ENCODE measurements at regions not wholly inside any gene's neighbourhood (a gene's known extent, or its start where the extent isn't known, plus 50 kb on each side); places are given as distances from the start of the nearest gene placed in this dataset.

DNA sequence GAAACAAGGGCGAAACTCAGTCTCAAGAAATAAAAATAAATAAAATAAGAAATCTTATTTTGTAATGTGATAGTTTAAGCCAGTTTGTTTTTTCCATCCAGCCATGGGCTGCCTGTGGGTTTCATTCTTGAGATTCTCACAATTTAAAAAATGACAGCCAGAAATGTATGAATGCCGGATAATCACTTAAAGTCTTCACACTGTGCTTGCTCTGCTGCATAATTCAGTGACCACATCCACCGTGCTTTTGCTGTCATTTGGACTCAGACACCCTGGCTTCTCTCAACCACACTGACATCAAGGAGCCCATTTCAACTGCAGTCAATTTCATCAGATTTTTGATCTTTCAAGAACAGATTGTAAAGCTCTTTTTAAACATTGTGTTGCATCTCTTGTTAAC, 61.0 kb upstream of the DAPK1 start:
- Histone ChIP-seq H3K4me1 (no peaks in the 10 kb centered on the region), H3K27me3 (no peaks in the 10 kb centered on the region), H3K4me3 (no peak overlapping the region), H3K9me3 (no peaks in the 10 kb centered on the region), H3K36me3 (no peaks in the 10 kb centered on the region), H3K27ac (no peak overlapping the region)
- DNase-seq (no peak), ATAC-seq (no peak)
- 69 to 78% (median 76%) methylated on average over 3 of the region's 3 CpGs for WGBS, 4 donors
- intact Hi-C loops (cut with DNase I): no loop called here
- TF ChIP-seq, protein P1, sequence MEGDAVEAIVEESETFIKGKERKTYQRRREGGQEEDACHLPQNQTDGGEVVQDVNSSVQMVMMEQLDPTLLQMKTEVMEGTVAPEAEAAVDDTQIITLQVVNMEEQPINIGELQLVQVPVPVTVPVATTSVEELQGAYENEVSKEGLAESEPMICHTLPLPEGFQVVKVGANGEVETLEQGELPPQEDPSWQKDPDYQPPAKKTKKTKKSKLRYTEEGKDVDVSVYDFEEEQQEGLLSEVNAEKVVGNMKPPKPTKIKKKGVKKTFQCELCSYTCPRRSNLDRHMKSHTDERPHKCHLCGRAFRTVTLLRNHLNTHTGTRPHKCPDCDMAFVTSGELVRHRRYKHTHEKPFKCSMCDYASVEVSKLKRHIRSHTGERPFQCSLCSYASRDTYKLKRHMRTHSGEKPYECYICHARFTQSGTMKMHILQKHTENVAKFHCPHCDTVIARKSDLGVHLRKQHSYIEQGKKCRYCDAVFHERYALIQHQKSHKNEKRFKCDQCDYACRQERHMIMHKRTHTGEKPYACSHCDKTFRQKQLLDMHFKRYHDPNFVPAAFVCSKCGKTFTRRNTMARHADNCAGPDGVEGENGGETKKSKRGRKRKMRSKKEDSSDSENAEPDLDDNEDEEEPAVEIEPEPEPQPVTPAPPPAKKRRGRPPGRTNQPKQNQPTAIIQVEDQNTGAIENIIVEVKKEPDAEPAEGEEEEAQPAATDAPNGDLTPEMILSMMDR (IDR thresholded peaks at IDR 0.05): no peak
- no peak for TF ChIP-seq POLR2A (IDR thresholded peaks at IDR 0.05)

DNA sequence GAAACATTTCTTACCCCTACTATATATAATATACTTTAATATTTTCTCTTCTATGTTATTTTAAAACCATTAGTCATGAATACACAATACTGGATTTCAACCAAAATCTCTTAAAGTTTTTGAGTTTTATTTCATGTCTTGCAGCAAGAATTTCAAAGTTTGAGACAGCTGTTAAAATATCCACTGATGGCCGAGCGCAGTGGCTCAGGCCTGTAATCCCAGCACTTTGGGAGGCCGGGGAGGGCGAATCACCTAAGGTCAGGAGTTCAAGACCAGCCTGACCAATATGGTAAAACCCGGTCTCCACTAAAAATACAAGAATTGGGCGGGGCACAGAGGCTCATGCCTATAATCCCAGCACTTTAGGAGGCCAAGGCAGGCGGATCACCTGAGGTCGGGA, 59.7 kb upstream of the DAPK1 start:
- DNase-seq (no peak), ATAC-seq (no peak)
- no peaks in the 10 kb centered on the region for H3K36me3 ChIP-seq
- no peaks in the 10 kb centered on the region for H3K27me3 ChIP-seq
- no peaks in the 10 kb centered on the region for H3K4me1 ChIP-seq
- H3K4me3 ChIP-seq: no peak overlapping the region
- intact Hi-C loops (cut with DNase I): no loop called here
- no peak overlapping the region for H3K27ac ChIP-seq
- WGBS, 4 donors: 90 to 94% (median 93%) methylated on average over 8 of the region's 8 CpGs
- TF ChIP-seq, protein P1 (IDR thresholded peaks at IDR 0.05): no peak
- TF ChIP-seq POLR2A (IDR thresholded peaks at IDR 0.05): no peak
- H3K9me3 ChIP-seq: no peaks in the 10 kb centered on the region

DNA sequence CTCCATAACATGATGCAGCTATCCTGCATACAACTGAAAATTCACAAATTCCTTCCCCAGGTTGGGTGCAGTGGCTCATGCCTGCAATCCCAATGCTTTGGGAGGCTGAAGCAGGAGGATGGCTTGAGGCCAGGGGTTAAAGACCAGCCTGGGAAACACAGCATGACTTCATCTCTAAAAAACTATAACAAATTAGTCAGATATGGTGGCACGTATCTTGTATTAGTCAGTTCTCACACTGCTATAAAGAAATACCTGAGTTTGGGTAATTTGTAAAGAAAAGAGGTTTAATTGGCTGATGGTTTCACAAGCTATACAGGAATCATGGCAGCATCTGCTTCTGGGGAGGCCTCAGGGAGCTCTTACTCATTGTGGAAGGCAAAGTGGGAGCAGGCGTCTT, 56.4 kb upstream of the DAPK1 start:
- Histone ChIP-seq H3K4me1 (no peaks in the 10 kb centered on the region), H3K36me3 (no peaks in the 10 kb centered on the region), H3K4me3 (no peak overlapping the region), H3K9me3 (no peaks in the 10 kb centered on the region), H3K27ac (no peak overlapping the region), H3K27me3 (no peaks in the 10 kb centered on the region)
- intact Hi-C loops (cut with DNase I): no loop called here
- TF ChIP-seq, protein P1 (IDR thresholded peaks at IDR 0.05): no peak
- TF ChIP-seq POLR2A (IDR thresholded peaks at IDR 0.05): no peak
- no peak for ATAC-seq
- DNase-seq: no peak
- 93 to 98% (median 94%) methylated on average over 2 of the region's 2 CpGs for WGBS, 4 donors

DNA sequence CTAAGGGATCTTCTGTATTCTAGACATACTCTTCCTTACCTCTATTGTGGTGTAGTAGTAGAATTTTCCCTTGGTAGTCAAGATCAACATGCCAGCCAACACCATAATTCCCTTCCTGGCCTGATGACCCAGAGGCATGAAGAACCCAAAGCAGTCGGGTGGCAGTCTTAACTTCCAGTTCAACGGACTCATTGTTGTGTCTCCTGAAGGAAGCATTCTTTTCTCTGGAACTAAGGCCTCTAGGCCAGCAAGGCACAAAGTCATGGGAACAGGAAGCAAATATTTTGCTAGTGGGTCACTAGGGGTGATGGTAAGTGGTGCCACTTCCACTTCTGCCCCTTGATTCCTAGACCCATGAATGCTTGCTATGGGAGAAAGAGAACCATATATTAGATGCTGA, 55.2 kb upstream of the DAPK1 start:
- Histone ChIP-seq H3K9me3 (no peaks in the 10 kb centered on the region), H3K27me3 (no peaks in the 10 kb centered on the region), H3K36me3 (no peaks in the 10 kb centered on the region), H3K4me1 (no peaks in the 10 kb centered on the region), H3K4me3 (no peak overlapping the region), H3K27ac (no peak overlapping the region)
- ATAC-seq (no peak), DNase-seq (no peak)
- WGBS, 4 donors: 57 to 61% (median 58%) methylated on average over 2 of the region's 2 CpGs
- TF ChIP-seq, protein P1 (IDR thresholded peaks at IDR 0.05): no peak
- TF ChIP-seq POLR2A (IDR thresholded peaks at IDR 0.05): no peak
- intact Hi-C loops (cut with DNase I): no loop called here

Data from heart left ventricle (tissue), 16 donors.